Neural cell (in vitro differentiated cells): ENCODE measurements at regions not wholly inside any gene's neighbourhood (a gene's known extent, or its start where the extent isn't known, plus 50 kb on each side); places are given as distances from the start of the nearest gene placed in this dataset.
"Not testable (repeated sequence)": the region's sequence is repeated elsewhere in the genome, so short reads cannot be mapped to it uniquely, and the experiment has no call there.

Source experiments
- EP300 ChIP-seq: fragments of 450-650 bp; conservative IDR thresholded peaks from 2 replicates; pipeline ENCODE4 v1.6.1; 2014; ENCODE audit warnings: antibody characterized with exemption, mild to moderate bottlenecking, moderate library complexity; ENCODE audit not compliant: poor library complexity, severe bottlenecking
- EZH2 ChIP-seq: fragments of 200-600, 300-800 bp; shearing (Covaris generic), sonication (generic); IDR thresholded peaks from 2 replicates; pipeline ENCODE4 v1.6.1; 2014; ENCODE audit warnings: antibody characterized with exemption, low read length, borderline replicate concordance, mild to moderate bottlenecking; ENCODE audit not compliant: insufficient read depth, poor library complexity, severe bottlenecking
- POLR2AphosphoS5 ChIP-seq: IDR thresholded peaks from 2 replicates; pipeline ENCODE4 v1.6.1; 2012
- TAF1 ChIP-seq: IDR thresholded peaks from 2 replicates; pipeline ENCODE4 v1.6.1; 2012; ENCODE audit warnings: low read depth
- TF ChIP-seq, protein P1 (sequence below): fragments of 450-650 bp; IDR thresholded peaks from 2 replicates; pipeline ENCODE4 v1.5.1; 2014; ENCODE audit warnings: antibody characterized with exemption, mild to moderate bottlenecking, moderate library complexity; ENCODE audit not compliant: poor library complexity, severe bottlenecking
- TF ChIP-seq, protein P2 (sequence below): IDR thresholded peaks from 2 replicates; pipeline ENCODE4 v1.6.1; 2012; ENCODE audit warnings: borderline replicate concordance

DNA sequence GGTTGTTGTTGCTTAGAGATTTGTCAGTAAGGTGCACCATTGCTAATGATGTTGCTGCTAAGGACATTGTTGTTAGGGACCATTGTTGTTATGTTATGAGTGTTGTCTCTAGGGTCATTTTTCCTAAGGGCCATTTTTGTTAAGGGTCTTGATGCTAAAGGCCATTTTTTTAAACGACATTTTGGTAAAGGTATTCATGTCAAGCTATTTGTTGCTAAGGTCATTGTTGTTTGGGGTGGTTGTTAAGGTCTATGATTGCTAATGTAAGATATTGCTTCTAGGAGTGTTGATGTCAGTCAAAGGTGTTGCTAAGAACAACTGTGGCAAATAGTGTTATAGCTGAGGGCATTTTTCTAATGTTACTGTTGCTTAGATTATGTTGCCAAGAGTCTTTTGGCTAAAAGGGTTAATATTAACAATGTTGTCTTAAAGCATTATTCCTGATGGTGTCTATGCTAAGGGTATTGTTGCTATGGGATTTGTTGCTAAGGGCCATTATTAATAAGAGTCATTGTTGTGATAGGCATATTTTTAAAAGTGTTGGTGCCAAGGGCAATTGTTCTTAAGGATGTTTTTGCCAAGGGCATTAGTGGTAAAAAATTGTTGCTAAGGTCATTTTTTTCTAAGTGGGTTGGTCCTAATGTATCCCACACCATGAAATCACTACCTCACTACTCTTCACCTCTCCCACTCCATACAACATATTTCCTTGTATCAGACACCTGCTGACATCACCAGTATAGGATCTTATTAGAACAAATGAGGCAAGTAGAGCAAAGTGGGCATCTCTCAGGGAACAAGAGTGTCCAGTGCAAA is 56.2 kb downstream of the SPATA31A6 start:
- TF ChIP-seq, protein P1, sequence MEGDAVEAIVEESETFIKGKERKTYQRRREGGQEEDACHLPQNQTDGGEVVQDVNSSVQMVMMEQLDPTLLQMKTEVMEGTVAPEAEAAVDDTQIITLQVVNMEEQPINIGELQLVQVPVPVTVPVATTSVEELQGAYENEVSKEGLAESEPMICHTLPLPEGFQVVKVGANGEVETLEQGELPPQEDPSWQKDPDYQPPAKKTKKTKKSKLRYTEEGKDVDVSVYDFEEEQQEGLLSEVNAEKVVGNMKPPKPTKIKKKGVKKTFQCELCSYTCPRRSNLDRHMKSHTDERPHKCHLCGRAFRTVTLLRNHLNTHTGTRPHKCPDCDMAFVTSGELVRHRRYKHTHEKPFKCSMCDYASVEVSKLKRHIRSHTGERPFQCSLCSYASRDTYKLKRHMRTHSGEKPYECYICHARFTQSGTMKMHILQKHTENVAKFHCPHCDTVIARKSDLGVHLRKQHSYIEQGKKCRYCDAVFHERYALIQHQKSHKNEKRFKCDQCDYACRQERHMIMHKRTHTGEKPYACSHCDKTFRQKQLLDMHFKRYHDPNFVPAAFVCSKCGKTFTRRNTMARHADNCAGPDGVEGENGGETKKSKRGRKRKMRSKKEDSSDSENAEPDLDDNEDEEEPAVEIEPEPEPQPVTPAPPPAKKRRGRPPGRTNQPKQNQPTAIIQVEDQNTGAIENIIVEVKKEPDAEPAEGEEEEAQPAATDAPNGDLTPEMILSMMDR = not testable (repeated sequence)
- TF ChIP-seq TAF1, EZH2, POLR2AphosphoS5: not testable (repeated sequence)
- TF ChIP-seq, protein P2, sequence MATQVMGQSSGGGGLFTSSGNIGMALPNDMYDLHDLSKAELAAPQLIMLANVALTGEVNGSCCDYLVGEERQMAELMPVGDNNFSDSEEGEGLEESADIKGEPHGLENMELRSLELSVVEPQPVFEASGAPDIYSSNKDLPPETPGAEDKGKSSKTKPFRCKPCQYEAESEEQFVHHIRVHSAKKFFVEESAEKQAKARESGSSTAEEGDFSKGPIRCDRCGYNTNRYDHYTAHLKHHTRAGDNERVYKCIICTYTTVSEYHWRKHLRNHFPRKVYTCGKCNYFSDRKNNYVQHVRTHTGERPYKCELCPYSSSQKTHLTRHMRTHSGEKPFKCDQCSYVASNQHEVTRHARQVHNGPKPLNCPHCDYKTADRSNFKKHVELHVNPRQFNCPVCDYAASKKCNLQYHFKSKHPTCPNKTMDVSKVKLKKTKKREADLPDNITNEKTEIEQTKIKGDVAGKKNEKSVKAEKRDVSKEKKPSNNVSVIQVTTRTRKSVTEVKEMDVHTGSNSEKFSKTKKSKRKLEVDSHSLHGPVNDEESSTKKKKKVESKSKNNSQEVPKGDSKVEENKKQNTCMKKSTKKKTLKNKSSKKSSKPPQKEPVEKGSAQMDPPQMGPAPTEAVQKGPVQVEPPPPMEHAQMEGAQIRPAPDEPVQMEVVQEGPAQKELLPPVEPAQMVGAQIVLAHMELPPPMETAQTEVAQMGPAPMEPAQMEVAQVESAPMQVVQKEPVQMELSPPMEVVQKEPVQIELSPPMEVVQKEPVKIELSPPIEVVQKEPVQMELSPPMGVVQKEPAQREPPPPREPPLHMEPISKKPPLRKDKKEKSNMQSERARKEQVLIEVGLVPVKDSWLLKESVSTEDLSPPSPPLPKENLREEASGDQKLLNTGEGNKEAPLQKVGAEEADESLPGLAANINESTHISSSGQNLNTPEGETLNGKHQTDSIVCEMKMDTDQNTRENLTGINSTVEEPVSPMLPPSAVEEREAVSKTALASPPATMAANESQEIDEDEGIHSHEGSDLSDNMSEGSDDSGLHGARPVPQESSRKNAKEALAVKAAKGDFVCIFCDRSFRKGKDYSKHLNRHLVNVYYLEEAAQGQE = not testable (repeated sequence)
- TF ChIP-seq EP300 = peak; percentile 40
